H9 (cell line): ENCODE measurements at regions not wholly inside any gene's neighbourhood (a gene's known extent, or its start where the extent isn't known, plus 50 kb on each side); places are given as distances from the start of the nearest gene placed in this dataset.

Experiments
- DNase-seq: peaks from one replicate; pipeline ENCODE4 v3.0.0-alpha.2; 2017
- H2AFZ ChIP-seq: one replicate; pipeline ENCODE4 v1.6.1; 2013; ENCODE audit warnings: mild to moderate bottlenecking, low read length, control low read depth, moderate library complexity
- H2AK5ac ChIP-seq: 2 replicates; pipeline ENCODE4 v1.6.1; 2013; ENCODE audit warnings: low read length, control low read depth, mixed read lengths; ENCODE audit not compliant: insufficient read length
- H2BK120ac ChIP-seq: one replicate; pipeline ENCODE4 v1.6.1; 2013; ENCODE audit warnings: low read depth, mild to moderate bottlenecking, low read length, control low read depth, inconsistent platforms; ENCODE audit not compliant: poor library complexity, severe bottlenecking
- H2BK12ac ChIP-seq: 2 replicates; pipeline ENCODE4 v1.6.1; 2013; ENCODE audit warnings: low read length, control low read depth, mixed read lengths, low read depth; ENCODE audit not compliant: insufficient read length
- H2BK15ac ChIP-seq: 2 replicates; pipeline ENCODE4 v1.6.1; 2013; ENCODE audit warnings: low read depth, low read length, control low read depth
- H2BK20ac ChIP-seq: one replicate; pipeline ENCODE4 v1.6.1; 2013; ENCODE audit warnings: low read depth, mild to moderate bottlenecking, low read length, control low read depth, inconsistent platforms; ENCODE audit not compliant: poor library complexity, severe bottlenecking
- H2BK5ac ChIP-seq: 2 replicates; pipeline ENCODE4 v1.6.1; 2013; ENCODE audit warnings: low read length, control low read depth, mixed read lengths; ENCODE audit not compliant: insufficient read length
- H3K14ac ChIP-seq: 2 replicates; pipeline ENCODE4 v1.6.1; 2013; ENCODE audit warnings: low read length, control low read depth; ENCODE audit not compliant: insufficient read depth
- H3K18ac ChIP-seq: 2 replicates; pipeline ENCODE4 v1.6.1; 2013; ENCODE audit warnings: low read depth, mild to moderate bottlenecking, mixed read lengths, low read length, control low read depth; ENCODE audit not compliant: insufficient read length
- H3K23ac ChIP-seq: 2 replicates; pipeline ENCODE4 v1.6.1; 2013; ENCODE audit warnings: low read length, control low read depth, mixed read lengths, low read depth; ENCODE audit not compliant: insufficient read length
- H3K23me2 ChIP-seq: 2 replicates; pipeline ENCODE4 v1.6.1; 2013; ENCODE audit warnings: low read depth, mild to moderate bottlenecking, mixed read lengths, low read length, control low read depth; ENCODE audit not compliant: insufficient read length, poor library complexity, severe bottlenecking
- H3K27ac ChIP-seq: 2 replicates; pipeline ENCODE4 v1.5.1; 2013; ENCODE audit warnings: low read length, control low read depth, mixed read lengths, low read depth; ENCODE audit not compliant: insufficient read length
- H3K27me3 ChIP-seq: 2 replicates; pipeline ENCODE4 v1.6.1; 2013; ENCODE audit warnings: low read length, control low read depth, inconsistent platforms; ENCODE audit not compliant: insufficient read depth
- H3K4ac ChIP-seq: 2 replicates; pipeline ENCODE4 v1.6.1; 2013; ENCODE audit warnings: low read depth, mild to moderate bottlenecking, control low read depth, inconsistent platforms, low read length, moderate library complexity
- H3K4me1 ChIP-seq: 2 replicates; pipeline ENCODE4 v1.6.1; 2013; ENCODE audit warnings: low read length, control low read depth, inconsistent platforms; ENCODE audit not compliant: insufficient read depth
- H3K4me2 ChIP-seq: 2 replicates; pipeline ENCODE4 v1.6.1; 2013; ENCODE audit warnings: low read length, control low read depth, mixed read lengths; ENCODE audit not compliant: insufficient read length, insufficient read depth
- H3K56ac ChIP-seq: 2 replicates; pipeline ENCODE4 v1.6.1; 2013; ENCODE audit warnings: low read depth, mild to moderate bottlenecking, mixed read lengths, low read length, control low read depth; ENCODE audit not compliant: insufficient read length
- H3K79me1 ChIP-seq: 2 replicates; pipeline ENCODE4 v1.6.1; 2013; ENCODE audit warnings: low read depth, mild to moderate bottlenecking, moderate library complexity, low read length, control low read depth, inconsistent platforms; ENCODE audit not compliant: insufficient read depth, poor library complexity, severe bottlenecking
- H3K79me2 ChIP-seq: 2 replicates; pipeline ENCODE4 v1.6.1; 2013; ENCODE audit warnings: low read length, control low read depth, inconsistent platforms; ENCODE audit not compliant: insufficient read depth
- H3K9ac ChIP-seq: 2 replicates; pipeline ENCODE4 v1.6.1; 2013; ENCODE audit warnings: low read length, control low read depth, mixed read lengths; ENCODE audit not compliant: insufficient read length; ENCODE audit errors: extremely low read depth
- H3K9me3 ChIP-seq: one replicate; pipeline ENCODE4 v1.6.1; 2013; ENCODE audit warnings: low read depth, low read length, inconsistent platforms; ENCODE audit not compliant: control insufficient read depth
- H3T11ph ChIP-seq: one replicate; pipeline ENCODE4 v1.6.1; 2013; ENCODE audit warnings: mild to moderate bottlenecking, low read length, control low read depth, inconsistent platforms
- H4K20me1 ChIP-seq: one replicate; pipeline ENCODE4 v1.6.1; 2013; ENCODE audit not compliant: control insufficient read depth, insufficient read length, insufficient read depth
- H4K5ac ChIP-seq: 2 replicates; pipeline ENCODE4 v1.6.1; 2013; ENCODE audit warnings: low read depth, mild to moderate bottlenecking, mixed read lengths, low read length, control low read depth; ENCODE audit not compliant: insufficient read length
- H4K8ac ChIP-seq: replicated peaks from 2 replicates; pipeline ENCODE4 v1.6.1; 2013; ENCODE audit warnings: low read length, control low read depth, mixed read lengths, low read depth; ENCODE audit not compliant: insufficient read length
- H4K91ac ChIP-seq: 2 replicates; pipeline ENCODE4 v1.6.1; 2013; ENCODE audit warnings: low read depth, mild to moderate bottlenecking, moderate library complexity, mixed read lengths, low read length, control low read depth; ENCODE audit not compliant: insufficient read length
- H3K27ac Mint-ChIP-seq, 3 experiments: 2 replicates in 2 of 3; 3 replicates in 1 of 3; pipeline ENCODE4 v1.8.0; 2020 to 2021; ENCODE audit warnings: mixed read lengths in 3 of 3, mild to moderate bottlenecking in 1 of 3, moderate library complexity in 1 of 3
- H3K27me3 Mint-ChIP-seq: 2 replicates; pipeline ENCODE4 v1.8.0; 2021; ENCODE audit warnings: low read depth, mild to moderate bottlenecking, moderate library complexity, mixed read lengths
- H3K36me3 Mint-ChIP-seq, 3 experiments: 2 replicates in 2 of 3; 3 replicates in 1 of 3; pipeline ENCODE4 v1.8.0; 2020 to 2021; ENCODE audit warnings: low read depth in 3 of 3, mixed read lengths in 3 of 3; ENCODE audit not compliant: insufficient read depth in 1 of 3
- H3K4me1 Mint-ChIP-seq, 2 experiments: 2 replicates each; pipeline ENCODE4 v1.8.0; 2020; ENCODE audit warnings: mixed read lengths in 2 of 2
- H3K4me3 Mint-ChIP-seq, 2 experiments: 2 replicates in 1 of 2; 3 replicates in 1 of 2; pipeline ENCODE4 v1.8.0; 2020 to 2021; ENCODE audit warnings: mild to moderate bottlenecking in 2 of 2, mixed read lengths in 2 of 2, moderate library complexity in 1 of 2
- H3K9me3 Mint-ChIP-seq, 2 experiments: 2 replicates in 1 of 2; 3 replicates in 1 of 2; pipeline ENCODE4 v1.8.0; 2020; ENCODE audit warnings: mild to moderate bottlenecking in 2 of 2, mixed read lengths in 2 of 2, moderate library complexity in 1 of 2
- WGBS: extraction: QIAGEN DNeasy Blood & Tissue Kit; methylation state at CpG from one replicate; pipeline ENCODE4 v1.1.7; 2013; ENCODE audit warnings: missing lambda C conversion rate, low lambda C conversion rate, mixed read lengths; ENCODE audit not compliant: insufficient read length; ENCODE audit errors: extremely low coverage; 5-methylcytosine and 5-hydroxymethylcytosine counted together
- TF ChIP-seq, protein P1 (sequence below): fragments of 200-600 bp; sonication (generic); conservative IDR thresholded peaks from 3 replicates; pipeline ENCODE4 v1.8.0; 2021; ENCODE audit warnings: antibody characterized with exemption, mild to moderate bottlenecking

GRCh38 chr5:174545926-174546325 is 178.5 kb upstream of the MSX2 start:
- Histone ChIP-seq H3K27me3 (no peaks in the 10 kb centered on the region; the same call in 1 of the 2 replicates), H4K20me1 (no peaks in the 10 kb centered on the region), H2AFZ (no peak overlapping the region), H3K27ac (no peak overlapping the region), H3K79me2 (no peaks in the 10 kb centered on the region), H4K91ac (no peak overlapping the region), H2BK20ac (no peak overlapping the region), H3T11ph (no peak overlapping the region), H3K23ac (no peak overlapping the region), H3K4me1 (no peaks in the 10 kb centered on the region), H3K9ac (no peak overlapping the region), H3K56ac (no peak overlapping the region), H4K8ac (no peak overlapping the region), H2BK12ac (no peak overlapping the region), H3K4ac (no peak overlapping the region), H3K14ac (no peak overlapping the region), H2BK15ac (no peak overlapping the region), H4K5ac (no peak overlapping the region), H3K9me3 (no peaks in the 10 kb centered on the region), H2BK120ac (no peak overlapping the region), H3K79me1 (no peaks in the 10 kb centered on the region), H2BK5ac (no peak overlapping the region), H3K23me2 (no peaks in the 10 kb centered on the region), H3K18ac (no peak overlapping the region), H2AK5ac (no peak overlapping the region), H3K4me2 (no peak overlapping the region)
- TF ChIP-seq, protein P1, sequence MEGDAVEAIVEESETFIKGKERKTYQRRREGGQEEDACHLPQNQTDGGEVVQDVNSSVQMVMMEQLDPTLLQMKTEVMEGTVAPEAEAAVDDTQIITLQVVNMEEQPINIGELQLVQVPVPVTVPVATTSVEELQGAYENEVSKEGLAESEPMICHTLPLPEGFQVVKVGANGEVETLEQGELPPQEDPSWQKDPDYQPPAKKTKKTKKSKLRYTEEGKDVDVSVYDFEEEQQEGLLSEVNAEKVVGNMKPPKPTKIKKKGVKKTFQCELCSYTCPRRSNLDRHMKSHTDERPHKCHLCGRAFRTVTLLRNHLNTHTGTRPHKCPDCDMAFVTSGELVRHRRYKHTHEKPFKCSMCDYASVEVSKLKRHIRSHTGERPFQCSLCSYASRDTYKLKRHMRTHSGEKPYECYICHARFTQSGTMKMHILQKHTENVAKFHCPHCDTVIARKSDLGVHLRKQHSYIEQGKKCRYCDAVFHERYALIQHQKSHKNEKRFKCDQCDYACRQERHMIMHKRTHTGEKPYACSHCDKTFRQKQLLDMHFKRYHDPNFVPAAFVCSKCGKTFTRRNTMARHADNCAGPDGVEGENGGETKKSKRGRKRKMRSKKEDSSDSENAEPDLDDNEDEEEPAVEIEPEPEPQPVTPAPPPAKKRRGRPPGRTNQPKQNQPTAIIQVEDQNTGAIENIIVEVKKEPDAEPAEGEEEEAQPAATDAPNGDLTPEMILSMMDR = no peak
- peaks cover 16% of the 10 kb centered on the region for H3K27me3 Mint-ChIP-seq
- H3K9me3 Mint-ChIP-seq = no peaks in the 10 kb centered on the region
- no peak overlapping the region for H3K4me3 Mint-ChIP-seq
- H3K36me3 Mint-ChIP-seq = no peaks in the 10 kb centered on the region
- H3K4me1 Mint-ChIP-seq = peaks cover 6 to 12% of the 10 kb centered on the region in 2 experiments; a peak in 2 of 4 replicates
- WGBS = no CpG with 5 or more reads among the region's 3 CpGs
- DNase-seq = no peak
- H3K27ac Mint-ChIP-seq = no peak overlapping the region
